UCSD-AML1 (cell line): ENCODE measurements at regions not wholly inside any gene's neighbourhood (a gene's known extent, or its start where the extent isn't known, plus 50 kb on each side); places are given as distances from the start of the nearest gene placed in this dataset.

ENCODE experiments used
- DNase-seq: peaks from one replicate; lab custom pipeline; 2025; ENCODE audit not compliant: unreplicated experiment; lab: John Stamatoyannopoulos, UW

- DNase-seq: no peak
Measured at GRCh38 chr4:63526251-63526650, 883.0 kb downstream of the TECRL start.

GRCh38 chr4:63524764-63525163, 884.5 kb downstream of the TECRL start:
- no peak for DNase-seq

GRCh38 chr4:63505714-63506460, 903.4 kb downstream of the TECRL start:
- DNase-seq: peak; percentile 4

GRCh38 chr4:63493265-63493664, 916.0 kb downstream of the TECRL start:
- DNase-seq: no peak

- no peak for DNase-seq
Measured at GRCh38 chr4:63492515-63492914, 916.7 kb downstream of the TECRL start.

GRCh38 chr4:63464393-63464792, 944.9 kb downstream of the TECRL start:
- DNase-seq: no peak

- peak; percentile 3 for DNase-seq
Measured at GRCh38 chr4:63460075-63460474, 949.2 kb downstream of the TECRL start.

GRCh38 chr4:63459329-63459728, 949.9 kb downstream of the TECRL start:
- DNase-seq: no peak

- DNase-seq: no peak
Measured at GRCh38 chr4:63458010-63458409, 951.2 kb downstream of the TECRL start.

GRCh38 chr4:63440236-63440635, 969.0 kb downstream of the TECRL start:
- DNase-seq: no peak

- no peak for DNase-seq
Measured at GRCh38 chr4:63430105-63430504, 979.1 kb downstream of the TECRL start.

GRCh38 chr4:63396269-63396668, 1013.0 kb downstream of the TECRL start:
- no peak for DNase-seq

- DNase-seq: no peak
Measured at GRCh38 chr4:63393544-63393943, 1015.7 kb downstream of the TECRL start.

GRCh38 chr4:63379750-63380522, 1029.3 kb downstream of the TECRL start:
- no peak for DNase-seq

- DNase-seq: no peak
Measured at GRCh38 chr4:63371001-63371400, 1038.2 kb downstream of the TECRL start.

GRCh38 chr4:63361628-63362027, 1047.6 kb downstream of the TECRL start:
- no peak for DNase-seq

- DNase-seq: no peak
Measured at GRCh38 chr4:63361066-63361465, 1048.2 kb downstream of the TECRL start.

GRCh38 chr4:63349674-63350025, 1059.6 kb downstream of the TECRL start:
- DNase-seq: peak; percentile 1

- DNase-seq: no peak
Measured at GRCh38 chr4:63348735-63349673, 1060.2 kb downstream of the TECRL start.

GRCh38 chr4:63325140-63325539, 1084.1 kb downstream of the TECRL start:
- no peak for DNase-seq

GRCh38 chr4:63316633-63317032, 1092.6 kb downstream of the TECRL start:
- no peak for DNase-seq
